K562 (cell line): ENCODE measurements at regions not wholly inside any gene's neighbourhood (a gene's known extent, or its start where the extent isn't known, plus 50 kb on each side); places are given as distances from the start of the nearest gene placed in this dataset.

Experiments used
- ATF2 ChIP-seq: sonication (generic); formaldehyde crosslinking; IDR thresholded peaks from 2 replicates; pipeline ENCODE4 v1.8.1; 2022; ENCODE audit warnings: missing genetic modification reagents
- DDX20 ChIP-seq: fragments of 450-650 bp; IDR thresholded peaks from 2 replicates; pipeline ENCODE4 v1.6.1; 2016; ENCODE audit warnings: missing genetic modification characterization, low read depth, mild to moderate bottlenecking, missing compliant biosample characterization, moderate library complexity
- ELK1 ChIP-seq: sonication (generic); formaldehyde crosslinking; IDR thresholded peaks from 2 replicates; pipeline ENCODE4 v1.8.1; 2022; ENCODE audit warnings: missing genetic modification reagents
- EZH2 ChIP-seq: IDR thresholded peaks from 2 replicates; pipeline ENCODE4 v1.6.1; 2012; ENCODE audit warnings: low read depth, mild to moderate bottlenecking, inconsistent platforms, low read length, borderline replicate concordance
- FOXM1 ChIP-seq, 2 experiments: fragments of 450-650 bp in 1 of 2; sonication (generic) in 1 of 2; formaldehyde crosslinking in 1 of 2; IDR thresholded peaks; 2 replicates each; pipeline versions ENCODE4 v1.6.1 to v1.9.0; 2017 to 2022; ENCODE audit warnings: low read depth in 2 of 2, mild to moderate bottlenecking in 2 of 2, missing genetic modification reagents in 1 of 2, moderate library complexity in 1 of 2
- HES1 ChIP-seq: fragments of 450-650 bp; IDR thresholded peaks from 2 replicates; pipeline ENCODE4 v1.6.1; 2016; ENCODE audit warnings: low read depth, mild to moderate bottlenecking, moderate library complexity
- NELFE ChIP-seq: IDR thresholded peaks from 2 replicates; pipeline ENCODE4 v1.6.1; 2011; ENCODE audit warnings: mild to moderate bottlenecking; ENCODE audit not compliant: insufficient read depth, insufficient read length
- NR4A1 ChIP-seq, 2 experiments: fragments of 250-450 bp in 1 of 2; fragments of 450-650 bp in 1 of 2; sonication (Bioruptor Pico) in 1 of 2; IDR thresholded peaks; 2 replicates each; pipeline versions ENCODE4 v1.4.0 to v1.6.1; 2016 to 2020; ENCODE audit warnings: mild to moderate bottlenecking in 2 of 2, missing compliant biosample characterization in 1 of 2, missing genetic modification characterization in 1 of 2, moderate library complexity in 1 of 2
- RFX7 ChIP-seq: fragments of 250-450 bp; sonication (Bioruptor Pico); IDR thresholded peaks from 2 replicates; pipeline ENCODE4 v1.5.1; 2021; ENCODE audit warnings: mild to moderate bottlenecking
- THRAP3 ChIP-seq: fragments of 450-650 bp; IDR thresholded peaks from 2 replicates; pipeline ENCODE4 v1.6.1; 2016; ENCODE audit warnings: mild to moderate bottlenecking, inconsistent platforms, borderline replicate concordance
- ZBTB33 ChIP-seq: sonication (generic); formaldehyde crosslinking; IDR thresholded peaks from 2 replicates; pipeline ENCODE4 v1.8.1; 2023; ENCODE audit warnings: mild to moderate bottlenecking, missing genetic modification reagents
- ZBTB40 ChIP-seq, 2 experiments: fragments of 450-650 bp in 1 of 2; sonication (generic) in 1 of 2; formaldehyde crosslinking in 1 of 2; IDR thresholded peaks; 2 replicates each; pipeline versions ENCODE4 v1.7.1 to v1.9.0; 2016 to 2022; ENCODE audit warnings: inconsistent platforms in 1 of 2, mild to moderate bottlenecking in 1 of 2, missing genetic modification reagents in 1 of 2
- ZNF695 ChIP-seq: fragments of 450-650 bp; formaldehyde crosslinking; IDR thresholded peaks from 2 replicates; pipeline ENCODE4 v1.4.0; 2020; ENCODE audit warnings: mild to moderate bottlenecking, moderate library complexity

GRCh38 chr12:113535100-113535499, 63.4 kb upstream of the LHX5 start (continued):
- TF ChIP-seq ZBTB33, result no peak
- TF ChIP-seq NR4A1 (CRISPR knock-in tag; IDR thresholded peaks at IDR 0.05), result no peak
- no peak for TF ChIP-seq NR4A1 (tag; IDR thresholded peaks at IDR 0.05)
- no peak for TF ChIP-seq DDX20
- TF ChIP-seq RFX7 (CRISPR knock-in tag), result no peak
- TF ChIP-seq ATF2 (CRISPR knock-in tag), result no peak
- TF ChIP-seq THRAP3, result no peak
- no peak for TF ChIP-seq EZH2
- TF ChIP-seq FOXM1 (IDR thresholded peaks at IDR 0.05; ENCODE audit: low read depth), result no peak
- no peak for TF ChIP-seq FOXM1 (CRISPR knock-in tag; IDR thresholded peaks at IDR 0.05; ENCODE audit: low read depth)
- TF ChIP-seq ZNF695 (CRISPR knock-in tag), result no peak
- TF ChIP-seq HES1, result no peak
- TF ChIP-seq NELFE, result no peak
- TF ChIP-seq ELK1 (CRISPR knock-in tag), result no peak
- TF ChIP-seq ZBTB40 (IDR thresholded peaks at IDR 0.05), result no peak
- TF ChIP-seq ZBTB40 (CRISPR knock-in tag; IDR thresholded peaks at IDR 0.05), result no peak
